CD4-positive, alpha-beta T cell (primary cell): ENCODE measurements at regions not wholly inside any gene's neighbourhood (a gene's known extent, or its start where the extent isn't known, plus 50 kb on each side); places are given as distances from the start of the nearest gene placed in this dataset.

Experiments used
- ATAC-seq: fragments of 200-7000 bp; cut with Tn5 transposase; one replicate; pipeline ENCODE4 v1.10.0; 2022; ENCODE audit warnings: mild to moderate bottlenecking; ENCODE audit not compliant: poor library complexity
- CTCF ChIA-PET: fragments of 350-600 bp; sonication (Branson Sonifier 250); formaldehyde crosslinking; loops from one replicate; lab custom pipeline; 2021; ENCODE audit warnings: antibody characterized with exemption, inconsistent platforms; lab: Charles Lee
- POLR2A ChIA-PET: fragments of 350-600 bp; sonication (Branson Sonifier 250); formaldehyde crosslinking; loops from one replicate; lab custom pipeline; 2021; ENCODE audit warnings: antibody characterized with exemption, inconsistent platforms; lab: Charles Lee
- DNase-seq, 14 experiments: peaks; one replicate each; pipeline ENCODE4 v3.0.0-alpha.2; 2013 to 2020; ENCODE audit warnings: mixed read lengths in 2 of 14
- H3K27ac ChIP-seq, 2 donors: one replicate each; pipeline versions ENCODE4 v1.5.1 to v1.7.0; 2013; ENCODE audit warnings: low read length in 2 of 2, low read depth in 1 of 2, mild to moderate bottlenecking in 1 of 2
- H3K27me3 ChIP-seq, 2 experiments: 1 replicate in 1 of 2; 2 replicates in 1 of 2; pipeline versions ENCODE4 v1.6.1 to v1.7.0; 2013; ENCODE audit warnings: low read length in 2 of 2, control low read depth in 1 of 2, mild to moderate bottlenecking in 1 of 2, moderate library complexity in 1 of 2; ENCODE audit not compliant: insufficient read depth in 2 of 2, control insufficient read depth in 1 of 2
- H3K36me3 ChIP-seq: one replicate; pipeline ENCODE4 v1.6.1; 2013; ENCODE audit warnings: low read length, control low read depth; ENCODE audit not compliant: insufficient read depth
- H3K4me1 ChIP-seq: one replicate; pipeline ENCODE4 v1.6.1; 2013; ENCODE audit warnings: low read length, control low read depth; ENCODE audit not compliant: insufficient read depth
- H3K4me3 ChIP-seq: one replicate; pipeline ENCODE4 v1.5.1; 2013; ENCODE audit warnings: mild to moderate bottlenecking, low read length, moderate library complexity
- H3K9me3 ChIP-seq, 2 experiments: 1 replicate in 1 of 2; 2 replicates in 1 of 2; pipeline versions ENCODE4 v1.6.1 to v1.7.0; 2013; ENCODE audit warnings: low read length in 2 of 2, mild to moderate bottlenecking in 2 of 2, control low read depth in 1 of 2, moderate library complexity in 1 of 2; ENCODE audit not compliant: control insufficient read depth in 1 of 2, insufficient read depth in 1 of 2
- H3K27ac Mint-ChIP-seq: one replicate; pipeline ENCODE4 v1.8.0; 2020; ENCODE audit warnings: mixed read lengths
- H3K27me3 Mint-ChIP-seq: one replicate; pipeline ENCODE4 v1.8.0; 2021; ENCODE audit warnings: mixed read lengths
- H3K36me3 Mint-ChIP-seq: one replicate; pipeline ENCODE4 v1.8.0; 2021; ENCODE audit warnings: low read depth, mixed read lengths
- H3K4me1 Mint-ChIP-seq: one replicate; pipeline ENCODE4 v1.8.0; 2021; ENCODE audit warnings: low read depth, mixed read lengths
- H3K4me3 Mint-ChIP-seq: one replicate; pipeline ENCODE4 v1.8.0; 2020; ENCODE audit warnings: mild to moderate bottlenecking, mixed read lengths
- H3K9me3 Mint-ChIP-seq: one replicate; pipeline ENCODE4 v1.8.0; 2020; ENCODE audit warnings: mixed read lengths
- intact Hi-C, 2 experiments: fragments of 100-400 bp; cut with DNase I in 1 of 2; cut with micrococcal nuclease in 1 of 2; formaldehyde crosslinking; loops; one replicate each; pipeline versions ENCODE4 v1.15.1 to v1.9.0; 2023 to 2025; cut with DNase I, micrococcal nuclease
- TF ChIP-seq, protein P1 (sequence below): fragments of 200-600 bp; IDR thresholded peaks from one replicate; pipeline ENCODE4 v1.8.0; 2022; ENCODE audit warnings: antibody characterized with exemption, mild to moderate bottlenecking

DNA sequence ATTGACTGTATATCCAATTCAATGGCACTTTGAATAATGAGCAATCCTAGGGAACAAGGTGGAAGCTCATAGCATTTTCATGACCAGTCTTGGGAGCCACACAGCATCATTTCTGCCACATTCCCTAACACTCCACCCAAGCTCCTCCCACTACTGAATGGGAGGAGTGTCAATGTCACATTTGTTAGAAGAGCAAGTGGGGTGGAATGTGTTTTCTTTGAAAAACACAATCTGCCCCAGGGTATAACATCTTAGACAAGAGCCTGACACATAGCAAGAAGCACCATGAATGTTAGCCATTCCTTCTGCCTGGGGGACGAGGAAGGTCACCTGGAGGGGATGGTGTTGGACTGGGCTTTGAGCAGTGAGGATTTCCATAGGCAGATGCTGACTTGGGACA, 258.3 kb upstream of the PMEPA1 start:
- peaks cover 0 to 2% of the 10 kb centered on the region in 2 experiments for H3K9me3 ChIP-seq
- H3K36me3 ChIP-seq, result no peaks in the 10 kb centered on the region
- intact Hi-C loops, result no loop called here
- Mint-ChIP-seq H3K4me3 (no peak overlapping the region), H3K27me3 (peaks cover 13% of the 10 kb centered on the region), H3K27ac (no peak overlapping the region), H3K9me3 (no peaks in the 10 kb centered on the region), H3K4me1 (no peaks in the 10 kb centered on the region), H3K36me3 (no peaks in the 10 kb centered on the region)
- H3K4me1 ChIP-seq, result no peaks in the 10 kb centered on the region
- H3K4me3 ChIP-seq, result no peak overlapping the region
- no peak for DNase-seq
- TF ChIP-seq, protein P1, sequence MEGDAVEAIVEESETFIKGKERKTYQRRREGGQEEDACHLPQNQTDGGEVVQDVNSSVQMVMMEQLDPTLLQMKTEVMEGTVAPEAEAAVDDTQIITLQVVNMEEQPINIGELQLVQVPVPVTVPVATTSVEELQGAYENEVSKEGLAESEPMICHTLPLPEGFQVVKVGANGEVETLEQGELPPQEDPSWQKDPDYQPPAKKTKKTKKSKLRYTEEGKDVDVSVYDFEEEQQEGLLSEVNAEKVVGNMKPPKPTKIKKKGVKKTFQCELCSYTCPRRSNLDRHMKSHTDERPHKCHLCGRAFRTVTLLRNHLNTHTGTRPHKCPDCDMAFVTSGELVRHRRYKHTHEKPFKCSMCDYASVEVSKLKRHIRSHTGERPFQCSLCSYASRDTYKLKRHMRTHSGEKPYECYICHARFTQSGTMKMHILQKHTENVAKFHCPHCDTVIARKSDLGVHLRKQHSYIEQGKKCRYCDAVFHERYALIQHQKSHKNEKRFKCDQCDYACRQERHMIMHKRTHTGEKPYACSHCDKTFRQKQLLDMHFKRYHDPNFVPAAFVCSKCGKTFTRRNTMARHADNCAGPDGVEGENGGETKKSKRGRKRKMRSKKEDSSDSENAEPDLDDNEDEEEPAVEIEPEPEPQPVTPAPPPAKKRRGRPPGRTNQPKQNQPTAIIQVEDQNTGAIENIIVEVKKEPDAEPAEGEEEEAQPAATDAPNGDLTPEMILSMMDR, result no peak
- no peak for ATAC-seq
- POLR2A ChIA-PET, result no interaction called here
- H3K27ac ChIP-seq, result no peak overlapping the region
- no peaks in the 10 kb centered on the region for H3K27me3 ChIP-seq
- CTCF ChIA-PET, result no interaction called here

DNA sequence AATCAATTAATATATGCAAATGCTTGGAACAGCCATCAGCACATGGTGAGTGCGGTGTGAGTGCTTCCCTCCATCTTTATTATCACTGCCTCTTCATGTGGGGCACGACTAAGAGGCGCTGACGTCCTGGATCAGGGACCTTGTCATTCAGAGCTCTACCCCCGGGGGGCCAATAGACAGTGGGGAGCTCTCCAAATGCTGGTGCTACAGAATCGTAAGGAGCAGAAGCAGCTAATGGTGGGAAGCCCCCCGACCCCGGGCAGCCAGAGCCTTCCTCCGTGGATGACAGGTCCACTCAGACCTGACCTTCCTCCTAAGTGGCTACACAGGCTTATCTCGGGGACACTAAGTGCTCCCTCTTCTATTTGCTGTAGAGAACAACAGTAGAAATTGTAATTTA, 257.5 kb upstream of the PMEPA1 start:
- POLR2A ChIA-PET, result no interaction called here
- no peak overlapping the region for H3K4me3 ChIP-seq
- TF ChIP-seq, protein P1, result no peak
- no peaks in the 10 kb centered on the region for H3K9me3 ChIP-seq
- H3K36me3 ChIP-seq, result no peaks in the 10 kb centered on the region
- H3K9me3 Mint-ChIP-seq, result no peaks in the 10 kb centered on the region
- H3K4me1 Mint-ChIP-seq, result no peaks in the 10 kb centered on the region
- CTCF ChIA-PET, result no interaction called here
- no peaks in the 10 kb centered on the region for H3K4me1 ChIP-seq
- no peaks in the 10 kb centered on the region for H3K27me3 ChIP-seq
- ATAC-seq (no peak), DNase-seq (no peak)
- intact Hi-C loops, result no loop called here
- no peaks in the 10 kb centered on the region for H3K36me3 Mint-ChIP-seq
- H3K27me3 Mint-ChIP-seq, result peaks cover 13% of the 10 kb centered on the region
- H3K4me3 Mint-ChIP-seq, result no peak overlapping the region
- H3K27ac Mint-ChIP-seq, result no peak overlapping the region
- no peak overlapping the region for H3K27ac ChIP-seq

DNA sequence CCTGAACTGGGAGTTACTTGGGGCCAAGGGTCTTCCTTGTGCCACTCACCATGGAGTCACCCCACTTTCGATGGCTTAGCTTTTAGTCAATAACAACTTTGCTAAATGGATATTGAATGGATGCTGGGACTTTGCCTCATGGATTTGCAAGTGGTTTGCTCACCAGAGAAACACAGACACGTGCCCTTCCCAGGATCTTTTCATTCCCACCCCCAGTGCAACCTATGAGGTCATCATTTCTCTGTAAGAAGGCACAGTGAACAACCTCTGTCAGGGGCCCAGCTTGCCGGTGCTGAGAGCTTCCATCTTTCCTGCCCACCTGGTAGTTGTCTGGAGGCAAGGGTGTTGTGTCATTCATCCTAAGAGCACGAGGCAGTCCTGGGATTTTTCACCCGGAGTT, 256.8 kb upstream of the PMEPA1 start:
- Histone ChIP-seq H3K4me1 (no peaks in the 10 kb centered on the region), H3K36me3 (no peaks in the 10 kb centered on the region), H3K27ac (no peak overlapping the region), H3K27me3 (no peaks in the 10 kb centered on the region), H3K9me3 (no peaks in the 10 kb centered on the region), H3K4me3 (no peak overlapping the region)
- ATAC-seq (no peak), DNase-seq (no peak)
- TF ChIP-seq, protein P1, result no peak
- no peak overlapping the region for H3K27ac Mint-ChIP-seq
- H3K4me1 Mint-ChIP-seq, result no peaks in the 10 kb centered on the region
- H3K27me3 Mint-ChIP-seq, result peaks cover 13% of the 10 kb centered on the region
- H3K36me3 Mint-ChIP-seq, result no peaks in the 10 kb centered on the region
- no peak overlapping the region for H3K4me3 Mint-ChIP-seq
- H3K9me3 Mint-ChIP-seq, result no peaks in the 10 kb centered on the region
- POLR2A ChIA-PET, result no interaction called here
- intact Hi-C loops, result no loop called here
- CTCF ChIA-PET, result no interaction called here
